Endodermal cell (in vitro differentiated cells): ENCODE measurements at regions not wholly inside any gene's neighbourhood (a gene's known extent, or its start where the extent isn't known, plus 50 kb on each side); places are given as distances from the start of the nearest gene placed in this dataset.

Source experiments
- DNase-seq: peaks from one replicate; pipeline ENCODE4 v3.0.0-alpha.2; 2017
- H3K27ac ChIP-seq: 2 replicates; pipeline ENCODE4 v1.5.1; 2013; ENCODE audit warnings: mild to moderate bottlenecking, low read depth, low read length, moderate library complexity
- H3K27me3 ChIP-seq: 2 replicates; pipeline ENCODE4 v1.6.1; 2013; ENCODE audit warnings: mild to moderate bottlenecking, low read length, moderate library complexity; ENCODE audit not compliant: insufficient read depth, control insufficient read depth, poor library complexity, severe bottlenecking
- H3K36me3 ChIP-seq: 2 replicates; pipeline ENCODE4 v1.7.0; 2013; ENCODE audit warnings: mild to moderate bottlenecking, low read length, moderate library complexity; ENCODE audit not compliant: control insufficient read depth, insufficient read depth
- H3K4me1 ChIP-seq: one replicate; pipeline ENCODE4 v1.7.0; 2013; ENCODE audit warnings: low read length; ENCODE audit not compliant: control insufficient read depth, insufficient read depth
- H3K4me3 ChIP-seq: 2 replicates; pipeline ENCODE4 v1.5.1; 2013; ENCODE audit warnings: mild to moderate bottlenecking, low read length, moderate library complexity
- H3K9ac ChIP-seq: 2 replicates; pipeline ENCODE4 v1.6.1; 2013; ENCODE audit warnings: mild to moderate bottlenecking, low read length, moderate library complexity; ENCODE audit not compliant: poor library complexity, severe bottlenecking; ENCODE audit errors: extremely low read depth
- H3K9me3 ChIP-seq: 2 replicates; pipeline ENCODE4 v1.6.1; 2013; ENCODE audit warnings: mild to moderate bottlenecking, low read length, moderate library complexity; ENCODE audit not compliant: control insufficient read depth
- H3K27ac Mint-ChIP-seq: 2 replicates; pipeline ENCODE4 v1.8.0; 2020; ENCODE audit warnings: mixed read lengths
- H3K27me3 Mint-ChIP-seq: 2 replicates; pipeline ENCODE4 v1.8.0; 2021; ENCODE audit warnings: mild to moderate bottlenecking, mixed read lengths; ENCODE audit not compliant: insufficient read depth
- H3K36me3 Mint-ChIP-seq: 2 replicates; pipeline ENCODE4 v1.8.0; 2020; ENCODE audit warnings: low read depth, mixed read lengths
- H3K4me1 Mint-ChIP-seq: 2 replicates; pipeline ENCODE4 v1.8.0; 2020; ENCODE audit warnings: mixed read lengths
- H3K4me3 Mint-ChIP-seq: 2 replicates; pipeline ENCODE4 v1.8.0; 2020; ENCODE audit warnings: mild to moderate bottlenecking, moderate library complexity, mixed read lengths
- H3K9me3 Mint-ChIP-seq: 2 replicates; pipeline ENCODE4 v1.8.0; 2020; ENCODE audit warnings: mild to moderate bottlenecking, mixed read lengths
- CTCF ChIP-seq: fragments of 200-600 bp; sonication (generic); conservative IDR thresholded peaks from 2 replicates; pipeline ENCODE4 v1.5.0; 2021; ENCODE audit warnings: antibody characterized with exemption, mild to moderate bottlenecking
- WGBS, 2 experiments: methylation state at CpG; one replicate each; pipeline versions ENCODE4 v1.1.5 to v1.1.7; 2013; ENCODE audit warnings: missing lambda C conversion rate in 2 of 2, mixed read lengths in 1 of 2; ENCODE audit not compliant: insufficient coverage in 1 of 2, insufficient read length in 1 of 2; 5-methylcytosine and 5-hydroxymethylcytosine counted together

GRCh38 chr1:2879591-2879990, 78.1 kb upstream of the TTC34 start:
- H3K4me3 ChIP-seq, result no peak overlapping the region
- H3K9me3 ChIP-seq, result peaks cover 8% of the 10 kb centered on the region
- H3K36me3 ChIP-seq, result no peaks in the 10 kb centered on the region
- Mint-ChIP-seq H3K36me3 (no peaks in the 10 kb centered on the region), H3K27me3 (no peaks in the 10 kb centered on the region), H3K4me3 (no peak overlapping the region), H3K27ac (no peak overlapping the region), H3K9me3 (peaks cover 76% of the 10 kb centered on the region), H3K4me1 (no peaks in the 10 kb centered on the region)
- 89 to 91% methylated on average over 13 to 18 of the region's 18 CpGs for WGBS, 2 experiments
- H3K27ac ChIP-seq, result no peak overlapping the region
- no peak overlapping the region for H3K9ac ChIP-seq
- no peaks in the 10 kb centered on the region for H3K27me3 ChIP-seq
- no peak for TF ChIP-seq CTCF
- no peaks in the 10 kb centered on the region for H3K4me1 ChIP-seq
- DNase-seq, result no peak

GRCh38 chr1:2880086-2880485, 78.6 kb upstream of the TTC34 start:
- H3K27me3 Mint-ChIP-seq, result no peaks in the 10 kb centered on the region
- no peak for DNase-seq
- H3K36me3 Mint-ChIP-seq, result no peaks in the 10 kb centered on the region
- Histone ChIP-seq H3K27me3 (no peaks in the 10 kb centered on the region), H3K9me3 (peaks cover 8% of the 10 kb centered on the region), H3K36me3 (no peaks in the 10 kb centered on the region), H3K27ac (no peak overlapping the region), H3K4me3 (no peak overlapping the region), H3K9ac (no peak overlapping the region), H3K4me1 (no peaks in the 10 kb centered on the region)
- no peak overlapping the region for H3K4me3 Mint-ChIP-seq
- H3K9me3 Mint-ChIP-seq, result peaks cover 78% of the 10 kb centered on the region
- TF ChIP-seq CTCF, result no peak
- H3K4me1 Mint-ChIP-seq, result no peaks in the 10 kb centered on the region
- WGBS, 2 experiments, result 80 to 82% methylated on average over 2 to 12 of the region's 12 CpGs
- H3K27ac Mint-ChIP-seq, result no peak overlapping the region

- H3K27ac Mint-ChIP-seq, result no peak overlapping the region
- no peak overlapping the region for H3K4me3 Mint-ChIP-seq
- H3K4me3 ChIP-seq, result no peak overlapping the region
- peaks cover 13% of the 10 kb centered on the region for H3K9me3 ChIP-seq
- no peaks in the 10 kb centered on the region for H3K36me3 Mint-ChIP-seq
- DNase-seq, result no peak
- no peaks in the 10 kb centered on the region for H3K4me1 ChIP-seq
- H3K27ac ChIP-seq, result no peak overlapping the region
- H3K27me3 ChIP-seq, result no peaks in the 10 kb centered on the region
- H3K36me3 ChIP-seq, result no peaks in the 10 kb centered on the region
- H3K4me1 Mint-ChIP-seq, result no peaks in the 10 kb centered on the region
- H3K27me3 Mint-ChIP-seq, result no peaks in the 10 kb centered on the region
- H3K9me3 Mint-ChIP-seq, result peaks cover 81% of the 10 kb centered on the region
- no peak overlapping the region for H3K9ac ChIP-seq
- TF ChIP-seq CTCF, result no peak
- 84 to 87% methylated on average over 10 to 15 of the region's 15 CpGs for WGBS, 2 experiments
Measured at GRCh38 chr1:2880812-2881295, 79.4 kb upstream of the TTC34 start.
